B cell (primary cell): ENCODE measurements at regions not wholly inside any gene's neighbourhood (a gene's known extent, or its start where the extent isn't known, plus 50 kb on each side); places are given as distances from the start of the nearest gene placed in this dataset.

Experiments used
- ATAC-seq: fragments of 200-7000 bp; cut with Tn5 transposase; one replicate; pipeline ENCODE4 v1.10.0; 2021; ENCODE audit warnings: low read depth, mild to moderate bottlenecking, moderate number of reproducible peaks, moderate library complexity
- CTCF ChIA-PET: fragments of 350-600 bp; sonication (Branson Sonifier 250); formaldehyde crosslinking; loops from one replicate; lab custom pipeline; 2021; ENCODE audit warnings: antibody characterized with exemption, inconsistent platforms; lab: Charles Lee
- POLR2A ChIA-PET: fragments of 350-600 bp; sonication (Branson Sonifier 250); formaldehyde crosslinking; loops from one replicate; lab custom pipeline; 2021; ENCODE audit warnings: antibody characterized with exemption; lab: Charles Lee
- DNase-seq: peaks from one replicate; pipeline ENCODE4 v3.0.0; 2013
- H2AFZ ChIP-seq: 2 replicates; pipeline ENCODE4 v1.6.1; 2012; ENCODE audit warnings: mild to moderate bottlenecking, low read depth, low read length; ENCODE audit not compliant: insufficient read depth, poor library complexity, severe bottlenecking
- H3K27ac ChIP-seq, 2 donors: 1 replicate in 1 of 2; 2 replicates in 1 of 2; pipeline ENCODE4 v1.5.1; 2012 to 2013; ENCODE audit warnings: low read length in 2 of 2, mild to moderate bottlenecking in 2 of 2, moderate library complexity in 1 of 2
- H3K27me3 ChIP-seq, 4 experiments: fragments of 200-600 bp in 1 of 4; sonication (generic) in 1 of 4; replicated peaks in 1 of 4; 1 replicate in 2 of 4; 2 replicates in 2 of 4; pipeline versions ENCODE4 v1.6.1 to v1.7.0; 2013 to 2016; ENCODE audit warnings: low read length in 3 of 4, mild to moderate bottlenecking in 2 of 4, mixed read lengths in 1 of 4, moderate library complexity in 1 of 4; ENCODE audit not compliant: insufficient read depth in 4 of 4, control insufficient read depth in 3 of 4; ENCODE audit errors: control extremely low read depth in 1 of 4
- H3K36me3 ChIP-seq, 2 experiments: replicated peaks in 1 of 2; 1 replicate in 1 of 2; 2 replicates in 1 of 2; pipeline versions ENCODE4 v1.6.1 to v1.7.1; 2013; ENCODE audit warnings: low read length in 1 of 2; ENCODE audit not compliant: insufficient read depth in 2 of 2, control insufficient read depth in 1 of 2; ENCODE audit errors: control extremely low read depth in 1 of 2, extremely low read depth in 1 of 2
- H3K4me1 ChIP-seq, 2 donors: fragments of 200-600 bp in 1 of 2; sonication (generic) in 1 of 2; 1 replicate in 1 of 2; 2 replicates in 1 of 2; pipeline versions ENCODE4 v1.5.1 to v1.6.1; 2013 to 2017; ENCODE audit warnings: low read length in 2 of 2; ENCODE audit not compliant: control insufficient read depth in 2 of 2, insufficient read depth in 2 of 2
- H3K4me2 ChIP-seq: replicated peaks from 2 replicates; pipeline ENCODE3; 2012; ENCODE audit warnings: mild to moderate bottlenecking, low read depth, low read length; ENCODE audit not compliant: poor library complexity, severe bottlenecking
- H3K4me3 ChIP-seq, 5 experiments: fragments of 200-600 bp in 1 of 5; sonication (generic) in 1 of 5; 1 replicate in 3 of 5; 2 replicates in 2 of 5; pipeline versions ENCODE4 v1.5.1 to v1.7.0; 2011 to 2016; ENCODE audit warnings: low read length in 4 of 5, mild to moderate bottlenecking in 4 of 5, low read depth in 2 of 5, control low read depth in 1 of 5, moderate library complexity in 1 of 5; ENCODE audit not compliant: insufficient read depth in 1 of 5; ENCODE audit errors: control extremely low read depth in 1 of 5, extremely low read depth in 1 of 5
- H3K79me2 ChIP-seq: fragments of 200-600 bp; sonication (generic); one replicate; pipeline ENCODE4 v1.6.0; 2016; ENCODE audit warnings: low read length; ENCODE audit not compliant: control insufficient read depth, insufficient read depth
- H3K9ac ChIP-seq: fragments of 200-600 bp; sonication (generic); 2 replicates; pipeline ENCODE4 v1.6.1; 2017; ENCODE audit warnings: mild to moderate bottlenecking, low read length, moderate library complexity
- H3K9me3 ChIP-seq, 3 donors: one replicate each; pipeline versions ENCODE4 v1.6.1 to v1.7.1; 2013; ENCODE audit warnings: low read length in 2 of 3; ENCODE audit not compliant: control insufficient read depth in 2 of 3, insufficient read depth in 1 of 3; ENCODE audit errors: control extremely low read depth in 1 of 3
- H4K20me1 ChIP-seq: 2 replicates; pipeline ENCODE4 v1.6.0; 2012; ENCODE audit warnings: mild to moderate bottlenecking, low read length; ENCODE audit not compliant: insufficient read depth, control insufficient read depth, poor library complexity, severe bottlenecking
- H3K27ac Mint-ChIP-seq: one replicate; pipeline ENCODE4 v1.8.0; 2021; ENCODE audit warnings: mixed read lengths
- H3K27me3 Mint-ChIP-seq: one replicate; pipeline ENCODE4 v1.8.0; 2021; ENCODE audit warnings: mixed read lengths
- H3K4me1 Mint-ChIP-seq: one replicate; pipeline ENCODE4 v1.8.0; 2021; ENCODE audit warnings: mixed read lengths
- H3K4me3 Mint-ChIP-seq: one replicate; pipeline ENCODE4 v1.8.0; 2021; ENCODE audit warnings: mixed read lengths
- H3K9me3 Mint-ChIP-seq: one replicate; pipeline ENCODE4 v1.8.0; 2022; ENCODE audit warnings: mixed read lengths; ENCODE audit not compliant: insufficient read depth
- EZH2 ChIP-seq: IDR thresholded peaks from 2 replicates; pipeline ENCODE4 v1.6.1; 2012; ENCODE audit warnings: borderline replicate concordance, low read depth, mild to moderate bottlenecking, moderate library complexity, low read length; ENCODE audit not compliant: insufficient read depth, poor library complexity, severe bottlenecking
- intact Hi-C: fragments of 100-400 bp; cut with micrococcal nuclease; formaldehyde crosslinking; loops from one replicate; pipeline ENCODE4 v1.10.0; 2022
- TF ChIP-seq, protein P1 (sequence below): fragments of 200-600 bp; IDR thresholded peaks from one replicate; pipeline ENCODE4 v1.8.0; 2022; ENCODE audit warnings: antibody characterized with exemption, mild to moderate bottlenecking

DNA sequence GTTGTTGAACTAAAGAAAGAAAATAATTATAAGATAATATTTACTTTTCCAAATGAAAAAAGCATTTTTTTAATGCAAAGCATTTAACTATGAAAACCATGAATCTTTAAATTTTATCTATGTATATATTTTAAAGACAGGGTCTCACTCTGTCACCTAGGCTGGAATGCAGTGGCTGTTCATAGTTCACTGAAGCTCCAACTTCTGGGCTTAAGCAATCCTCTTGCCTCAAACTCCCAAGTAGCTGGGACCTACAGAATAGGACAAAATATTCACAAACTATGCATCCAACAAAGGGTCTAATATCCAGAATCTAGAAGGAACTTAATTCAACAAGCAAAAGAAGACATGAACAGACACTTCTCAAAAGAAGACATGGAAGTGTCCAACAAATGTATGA is 55.9 kb upstream of the ALB start:
- H3K27me3 ChIP-seq, result no peaks in the 10 kb centered on the region
- Mint-ChIP-seq H3K27me3 (peaks cover 20% of the 10 kb centered on the region), H3K4me3 (no peak overlapping the region), H3K27ac (no peak overlapping the region), H3K9me3 (no peaks in the 10 kb centered on the region), H3K4me1 (no peaks in the 10 kb centered on the region)
- no peak for ATAC-seq
- H3K79me2 ChIP-seq, result no peaks in the 10 kb centered on the region
- no peak overlapping the region for H3K4me3 ChIP-seq
- no peaks in the 10 kb centered on the region for H4K20me1 ChIP-seq
- POLR2A ChIA-PET, result no interaction called here
- no peak overlapping the region for H3K4me2 ChIP-seq
- no peak overlapping the region for H3K27ac ChIP-seq
- H2AFZ ChIP-seq, result no peak overlapping the region
- intact Hi-C loops, result no loop called here
- no peak overlapping the region for H3K9ac ChIP-seq
- no peaks in the 10 kb centered on the region for H3K4me1 ChIP-seq
- TF ChIP-seq, protein P1, sequence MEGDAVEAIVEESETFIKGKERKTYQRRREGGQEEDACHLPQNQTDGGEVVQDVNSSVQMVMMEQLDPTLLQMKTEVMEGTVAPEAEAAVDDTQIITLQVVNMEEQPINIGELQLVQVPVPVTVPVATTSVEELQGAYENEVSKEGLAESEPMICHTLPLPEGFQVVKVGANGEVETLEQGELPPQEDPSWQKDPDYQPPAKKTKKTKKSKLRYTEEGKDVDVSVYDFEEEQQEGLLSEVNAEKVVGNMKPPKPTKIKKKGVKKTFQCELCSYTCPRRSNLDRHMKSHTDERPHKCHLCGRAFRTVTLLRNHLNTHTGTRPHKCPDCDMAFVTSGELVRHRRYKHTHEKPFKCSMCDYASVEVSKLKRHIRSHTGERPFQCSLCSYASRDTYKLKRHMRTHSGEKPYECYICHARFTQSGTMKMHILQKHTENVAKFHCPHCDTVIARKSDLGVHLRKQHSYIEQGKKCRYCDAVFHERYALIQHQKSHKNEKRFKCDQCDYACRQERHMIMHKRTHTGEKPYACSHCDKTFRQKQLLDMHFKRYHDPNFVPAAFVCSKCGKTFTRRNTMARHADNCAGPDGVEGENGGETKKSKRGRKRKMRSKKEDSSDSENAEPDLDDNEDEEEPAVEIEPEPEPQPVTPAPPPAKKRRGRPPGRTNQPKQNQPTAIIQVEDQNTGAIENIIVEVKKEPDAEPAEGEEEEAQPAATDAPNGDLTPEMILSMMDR, result no peak
- TF ChIP-seq EZH2, result no peak
- CTCF ChIA-PET, result no interaction called here
- H3K36me3 ChIP-seq, result no peaks in the 10 kb centered on the region
- no peak for DNase-seq
- no peaks in the 10 kb centered on the region for H3K9me3 ChIP-seq

DNA sequence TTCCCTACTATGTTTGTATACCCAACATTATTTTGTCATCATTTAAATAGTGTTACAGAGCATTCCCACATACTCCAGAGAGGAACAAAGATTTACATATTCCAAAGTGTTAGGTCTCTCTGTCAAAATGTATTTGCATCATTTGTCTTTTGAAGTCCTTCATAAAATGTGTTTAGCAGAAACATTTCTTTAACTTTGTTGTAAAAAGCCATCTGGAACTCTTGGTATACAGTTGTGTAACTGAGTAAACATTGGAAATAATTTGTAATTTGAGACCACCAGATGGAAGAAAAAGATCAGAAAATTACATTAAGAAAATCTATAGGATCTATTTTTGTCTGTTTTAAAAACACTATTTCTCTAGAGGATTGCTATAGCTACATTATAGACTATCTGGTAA is 56.6 kb upstream of the ALB start:
- POLR2A ChIA-PET, result no interaction called here
- no peaks in the 10 kb centered on the region for H3K27me3 ChIP-seq
- no peaks in the 10 kb centered on the region for H3K79me2 ChIP-seq
- no peak overlapping the region for H3K27ac ChIP-seq
- no peak overlapping the region for H3K4me2 ChIP-seq
- no peak overlapping the region for H3K4me3 Mint-ChIP-seq
- CTCF ChIA-PET, result no interaction called here
- H3K4me3 ChIP-seq, result no peak overlapping the region
- no peak overlapping the region for H3K27ac Mint-ChIP-seq
- H3K36me3 ChIP-seq, result no peaks in the 10 kb centered on the region
- H3K9ac ChIP-seq, result no peak overlapping the region
- H2AFZ ChIP-seq, result no peak overlapping the region
- DNase-seq (no peak), ATAC-seq (no peak)
- no peaks in the 10 kb centered on the region for H3K9me3 ChIP-seq
- no peaks in the 10 kb centered on the region for H3K9me3 Mint-ChIP-seq
- H4K20me1 ChIP-seq, result no peaks in the 10 kb centered on the region
- TF ChIP-seq, protein P1, result no peak
- TF ChIP-seq EZH2, result no peak
- no peaks in the 10 kb centered on the region for H3K4me1 ChIP-seq
- H3K27me3 Mint-ChIP-seq, result peaks cover 19% of the 10 kb centered on the region
- H3K4me1 Mint-ChIP-seq, result no peaks in the 10 kb centered on the region
- intact Hi-C loops, result no loop called here
